Panc1 (cell line): ENCODE measurements at regions not wholly inside any gene's neighbourhood (a gene's known extent, or its start where the extent isn't known, plus 50 kb on each side); places are given as distances from the start of the nearest gene placed in this dataset.

Experiments used
- CTCF ChIP-seq: fragments of 450-650 bp; IDR thresholded peaks from 2 replicates; pipeline ENCODE4 v1.5.1; 2017; ENCODE audit warnings: mild to moderate bottlenecking
- POLR2AphosphoS5 ChIP-seq: IDR thresholded peaks from 2 replicates; pipeline ENCODE4 v1.6.1; 2012; ENCODE audit warnings: mild to moderate bottlenecking, low read depth, low read length, moderate library complexity
- REST ChIP-seq, 2 experiments: IDR thresholded peaks; 2 replicates each; pipeline ENCODE4 v1.6.1; 2011 to 2012; ENCODE audit warnings: low read depth in 2 of 2, control low read depth in 1 of 2, low read length in 1 of 2, mild to moderate bottlenecking in 1 of 2, moderate library complexity in 1 of 2; ENCODE audit not compliant: insufficient read depth in 1 of 2
- SIN3A ChIP-seq: IDR thresholded peaks from 2 replicates; pipeline ENCODE4 v1.6.1; 2012; ENCODE audit warnings: low read depth, mild to moderate bottlenecking, low read length, moderate library complexity, borderline replicate concordance; ENCODE audit not compliant: insufficient read depth
- TCF7L2 ChIP-seq: IDR thresholded peaks from 2 replicates; pipeline ENCODE4 v1.6.1; 2011; ENCODE audit warnings: mild to moderate bottlenecking, low read depth, low read length, inconsistent platforms

- TF ChIP-seq SIN3A = no peak
- TF ChIP-seq CTCF = no peak
- no peak for TF ChIP-seq REST (IDR thresholded peaks at IDR 0.05; ENCODE audit: insufficient read depth in 1 of 2, low read depth in 2 of 2, low read length in 1 of 2)
- no peak for TF ChIP-seq POLR2AphosphoS5
- TF ChIP-seq TCF7L2 = no peak
Observed at GRCh38 chr18:44516450-44516849, 164.2 kb upstream of the SETBP1 start.
